Smooth muscle cell (in vitro differentiated cells): ENCODE measurements at regions not wholly inside any gene's neighbourhood (a gene's known extent, or its start where the extent isn't known, plus 50 kb on each side); places are given as distances from the start of the nearest gene placed in this dataset.
"Not testable (repeated sequence)": the region's sequence is repeated elsewhere in the genome, so short reads cannot be mapped to it uniquely, and the experiment has no call there.

Experiments used
- DNase-seq: peaks from one replicate; lab custom pipeline; 2025; ENCODE audit not compliant: unreplicated experiment; lab: John Stamatoyannopoulos, UW
- H2AFZ ChIP-seq: fragments of 200-600 bp; sonication (generic); 2 replicates; pipeline ENCODE4 v1.6.0; 2016; ENCODE audit warnings: antibody characterized with exemption, low read depth, mild to moderate bottlenecking
- H3F3A ChIP-seq: fragments of 200-600 bp; sonication (generic); 2 replicates; pipeline ENCODE4 v1.6.0; 2017; ENCODE audit warnings: antibody characterized with exemption, low read depth
- H3K27ac ChIP-seq: fragments of 200-600 bp; sonication (generic); 2 replicates; pipeline ENCODE4 v1.5.1; 2016; ENCODE audit warnings: low read depth, mild to moderate bottlenecking
- H3K27me3 ChIP-seq: fragments of 200-600 bp; sonication (generic); 2 replicates; pipeline ENCODE4 v1.6.1; 2016; ENCODE audit warnings: low read depth, mild to moderate bottlenecking
- H3K36me3 ChIP-seq: fragments of 200-600 bp; sonication (generic); 2 replicates; pipeline ENCODE4 v1.5.1; 2016; ENCODE audit warnings: low read depth
- H3K4me1 ChIP-seq: fragments of 200-600 bp; sonication (generic); 2 replicates; pipeline ENCODE4 v1.5.1; 2016; ENCODE audit warnings: low read depth
- H3K4me2 ChIP-seq: fragments of 200-600 bp; sonication (generic); 2 replicates; pipeline ENCODE4 v1.6.0; 2016; ENCODE audit warnings: mild to moderate bottlenecking
- H3K4me3 ChIP-seq: fragments of 200-600 bp; sonication (generic); 2 replicates; pipeline ENCODE4 v1.5.1; 2016; ENCODE audit warnings: mild to moderate bottlenecking
- H3K79me2 ChIP-seq: fragments of 200-600 bp; sonication (generic); 2 replicates; pipeline ENCODE4 v1.6.0; 2016; ENCODE audit warnings: low read depth, mild to moderate bottlenecking
- H3K9ac ChIP-seq: fragments of 200-600 bp; sonication (generic); 2 replicates; pipeline ENCODE4 v1.6.0; 2016; ENCODE audit warnings: low read depth
- H3K9me3 ChIP-seq: fragments of 200-600 bp; sonication (generic); replicated peaks from 2 replicates; pipeline ENCODE4 v1.5.1; 2016; ENCODE audit warnings: low read depth
- H4K20me1 ChIP-seq: fragments of 200-600 bp; sonication (generic); 2 replicates; pipeline ENCODE4 v1.6.0; 2016; ENCODE audit warnings: low read depth
- WGBS: methylation state at CpG from one replicate; pipeline ENCODE4 v1.1.7; 2016; ENCODE audit warnings: low lambda C conversion rate; 5-methylcytosine and 5-hydroxymethylcytosine counted together
- TF ChIP-seq, protein P1 (sequence below): fragments of 200-600 bp; sonication (generic); IDR thresholded peaks from 2 replicates; pipeline ENCODE4 v1.5.1; 2017; ENCODE audit warnings: borderline replicate concordance, mild to moderate bottlenecking, antibody characterized with exemption; ENCODE audit not compliant: insufficient read depth, poor library complexity, severe bottlenecking

DNA sequence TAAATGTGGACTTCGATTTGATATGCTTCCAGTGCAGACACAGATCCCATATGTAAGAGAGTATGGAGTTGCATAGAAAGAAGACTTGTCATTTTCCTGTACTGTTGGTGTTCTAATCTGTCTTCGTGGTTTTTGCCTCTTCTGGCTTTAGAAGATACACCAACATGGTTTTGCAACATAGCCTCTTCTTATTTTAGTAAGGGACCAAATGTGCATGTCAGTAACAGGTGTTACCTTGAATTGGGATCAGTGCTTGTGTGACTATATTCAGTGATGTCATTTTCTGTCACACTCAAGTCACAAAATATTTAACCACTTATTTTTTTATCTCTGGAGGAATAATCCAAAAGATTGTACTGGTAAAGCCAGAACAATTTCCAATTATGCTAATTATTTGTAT lies 140.4 kb downstream of the SNRPN start:
- Histone ChIP-seq H3K27me3 (no peaks in the 10 kb centered on the region), H3K4me1 (no peaks in the 10 kb centered on the region), H3K36me3 (peaks cover 30% of the 10 kb centered on the region), H3K9me3 (no peaks in the 10 kb centered on the region), H3K79me2 (no peaks in the 10 kb centered on the region), H3K9ac (no peak overlapping the region), H3K4me2 (no peak overlapping the region), H3F3A (no peaks in the 10 kb centered on the region), H3K27ac (no peak overlapping the region), H2AFZ (no peak overlapping the region), H3K4me3 (no peak overlapping the region), H4K20me1 (peaks cover 8% of the 10 kb centered on the region)
- DNase-seq, result no peak
- 65% methylated on average over 2 of the region's 2 CpGs for WGBS
- TF ChIP-seq, protein P1, sequence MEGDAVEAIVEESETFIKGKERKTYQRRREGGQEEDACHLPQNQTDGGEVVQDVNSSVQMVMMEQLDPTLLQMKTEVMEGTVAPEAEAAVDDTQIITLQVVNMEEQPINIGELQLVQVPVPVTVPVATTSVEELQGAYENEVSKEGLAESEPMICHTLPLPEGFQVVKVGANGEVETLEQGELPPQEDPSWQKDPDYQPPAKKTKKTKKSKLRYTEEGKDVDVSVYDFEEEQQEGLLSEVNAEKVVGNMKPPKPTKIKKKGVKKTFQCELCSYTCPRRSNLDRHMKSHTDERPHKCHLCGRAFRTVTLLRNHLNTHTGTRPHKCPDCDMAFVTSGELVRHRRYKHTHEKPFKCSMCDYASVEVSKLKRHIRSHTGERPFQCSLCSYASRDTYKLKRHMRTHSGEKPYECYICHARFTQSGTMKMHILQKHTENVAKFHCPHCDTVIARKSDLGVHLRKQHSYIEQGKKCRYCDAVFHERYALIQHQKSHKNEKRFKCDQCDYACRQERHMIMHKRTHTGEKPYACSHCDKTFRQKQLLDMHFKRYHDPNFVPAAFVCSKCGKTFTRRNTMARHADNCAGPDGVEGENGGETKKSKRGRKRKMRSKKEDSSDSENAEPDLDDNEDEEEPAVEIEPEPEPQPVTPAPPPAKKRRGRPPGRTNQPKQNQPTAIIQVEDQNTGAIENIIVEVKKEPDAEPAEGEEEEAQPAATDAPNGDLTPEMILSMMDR, result no peak

DNA sequence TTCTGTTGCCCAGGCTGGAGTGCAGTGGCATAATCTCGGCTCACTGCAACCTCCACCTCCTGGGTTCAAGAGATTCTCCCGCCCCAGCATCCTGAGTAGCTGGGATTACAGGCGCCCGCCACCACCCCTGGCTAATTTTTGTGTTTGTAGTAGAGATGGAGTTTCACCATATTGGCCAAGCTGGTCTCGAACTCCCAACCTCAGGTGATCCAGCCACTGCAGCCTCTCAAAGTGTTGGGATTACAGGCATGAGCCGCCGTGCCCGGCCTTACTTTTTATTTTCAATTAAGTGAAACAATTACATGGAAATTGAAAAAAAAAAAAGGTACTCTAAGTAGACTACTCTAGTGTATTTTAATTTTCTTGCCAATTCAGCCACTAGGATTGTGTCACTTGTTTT lies 145.2 kb downstream of the SNRPN start:
- H3K4me1 ChIP-seq, H3K4me3 ChIP-seq, H3K9ac ChIP-seq, H3K27ac ChIP-seq, H2AFZ ChIP-seq, H4K20me1 ChIP-seq, H3F3A ChIP-seq, H3K27me3 ChIP-seq, DNase-seq, H3K4me2 ChIP-seq, H3K79me2 ChIP-seq, H3K9me3 ChIP-seq: not testable (repeated sequence)
- peaks cover 24% of the 10 kb centered on the region for H3K36me3 ChIP-seq
- 89% methylated on average over 8 of the region's 8 CpGs for WGBS

DNA sequence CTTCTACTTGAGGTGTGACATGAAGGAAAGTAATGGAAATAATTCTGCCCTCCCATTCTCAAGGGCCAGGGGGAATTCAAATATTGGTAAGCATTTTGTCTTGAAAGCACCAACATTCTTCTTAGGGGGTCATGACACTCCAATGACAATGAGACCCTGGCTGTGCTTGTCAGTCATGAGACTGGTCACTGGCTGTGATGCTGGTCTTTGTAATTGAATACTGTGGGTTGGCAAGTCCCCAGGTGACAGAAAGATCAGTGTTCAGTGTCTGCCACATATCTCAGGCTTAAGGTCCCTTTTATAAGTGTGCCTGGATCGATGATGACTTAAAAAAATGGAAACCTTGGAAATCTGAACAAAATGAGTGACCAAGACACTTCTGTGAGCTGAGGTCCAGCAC lies 151.4 kb downstream of the SNRPN start:
- no peaks in the 10 kb centered on the region for H3K9me3 ChIP-seq
- TF ChIP-seq, protein P1, result no peak
- H3K36me3 ChIP-seq, result peaks cover 22% of the 10 kb centered on the region

DNA sequence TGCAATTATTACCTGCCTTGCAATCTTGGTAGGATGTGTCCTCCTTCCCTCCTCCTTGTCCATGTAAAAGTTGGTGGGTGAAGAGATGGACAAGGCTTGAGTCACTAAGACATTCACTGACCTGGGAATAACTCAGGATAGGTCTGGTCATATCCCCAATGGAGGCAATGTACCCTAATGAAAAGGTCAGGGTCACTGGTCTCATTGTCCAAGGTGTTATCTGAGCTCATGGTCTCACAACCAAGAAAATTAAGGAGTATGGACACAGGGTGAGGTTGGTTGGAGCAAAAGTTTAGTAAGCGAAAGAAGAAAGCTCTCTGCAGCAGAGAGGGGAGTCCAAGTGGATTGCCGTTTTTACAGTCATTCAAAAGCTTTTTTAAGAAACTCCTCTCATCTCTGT lies 179.0 kb downstream of the SNRPN start:
- peak overlapping the region; percentile 8 for H3K4me2 ChIP-seq

More for the DNA sequence above, 151.4 kb downstream of the SNRPN start:
- Histone ChIP-seq H2AFZ (no peak overlapping the region), H3K27me3 (no peaks in the 10 kb centered on the region), H3K9ac (no peak overlapping the region), H4K20me1 (no peaks in the 10 kb centered on the region), H3K79me2 (no peaks in the 10 kb centered on the region), H3F3A (no peaks in the 10 kb centered on the region), H3K4me3 (no peak overlapping the region), H3K4me1 (no peaks in the 10 kb centered on the region), H3K4me2 (no peak overlapping the region), H3K27ac (no peak overlapping the region)
- 86% methylated on average over 1 of the region's 1 CpG for WGBS
- no peak for DNase-seq

More for the DNA sequence above, 179.0 kb downstream of the SNRPN start:
- Histone ChIP-seq H2AFZ (no peak overlapping the region), H3K27me3 (no peaks in the 10 kb centered on the region), H3K79me2 (no peaks in the 10 kb centered on the region), H3K4me1 (no peaks in the 10 kb centered on the region), H3F3A (no peaks in the 10 kb centered on the region), H4K20me1 (no peaks in the 10 kb centered on the region), H3K36me3 (no peaks in the 10 kb centered on the region), H3K4me3 (no peak overlapping the region), H3K27ac (peak overlapping the region; percentile 37), H3K9me3 (no peaks in the 10 kb centered on the region), H3K9ac (no peak overlapping the region)
- TF ChIP-seq, protein P1, result no peak
- 37% methylated on average over 2 of the region's 2 CpGs for WGBS
- DNase-seq, result no peak
